HG02973 (cell line): ENCODE measurements at regions not wholly inside any gene's neighbourhood (a gene's known extent, or its start where the extent isn't known, plus 50 kb on each side); places are given as distances from the start of the nearest gene placed in this dataset.

Source experiments
- ATAC-seq: cut with Tn5 transposase; IDR thresholded peaks from one replicate; pipeline ENCODE4 v1.9.1; 2021; ENCODE audit warnings: moderate library complexity; ENCODE audit not compliant: unreplicated experiment

DNA sequence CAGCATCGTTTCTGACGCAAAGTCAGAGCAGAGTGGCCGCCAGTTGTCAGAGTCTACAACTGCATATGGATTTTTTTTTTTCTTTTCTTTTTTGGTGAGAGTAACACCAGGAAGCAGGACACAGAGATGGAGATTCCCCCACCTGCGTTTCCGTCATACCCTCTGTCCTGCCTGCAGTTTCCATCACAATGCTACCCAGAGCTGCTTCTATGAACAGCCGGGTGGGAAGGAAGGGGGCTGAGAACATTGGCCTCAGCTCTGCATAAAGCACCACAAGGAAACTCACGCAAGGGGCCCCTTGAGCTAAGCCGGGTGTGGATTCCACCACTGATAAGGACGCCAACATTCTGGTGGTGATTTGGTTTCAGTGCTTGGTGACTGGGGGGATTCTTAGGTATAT is 183.5 kb upstream of the AFDN start:
- no peak for ATAC-seq

GRCh38 chr6:167643716-167644115 is 183.0 kb upstream of the AFDN start:
- no peak for ATAC-seq

GRCh38 chr6:167644412-167645132 is 182.1 kb upstream of the AFDN start:
- no peak for ATAC-seq

- no peak for ATAC-seq
These were observed 181.3 kb upstream of the AFDN start for GRCh38 chr6:167645368-167645767.

- no peak for ATAC-seq
These were observed 179.4 kb upstream of the AFDN start for GRCh38 chr6:167647306-167647705.

- ATAC-seq: no peak
These were observed 178.8 kb upstream of the AFDN start for GRCh38 chr6:167647737-167648470.

DNA sequence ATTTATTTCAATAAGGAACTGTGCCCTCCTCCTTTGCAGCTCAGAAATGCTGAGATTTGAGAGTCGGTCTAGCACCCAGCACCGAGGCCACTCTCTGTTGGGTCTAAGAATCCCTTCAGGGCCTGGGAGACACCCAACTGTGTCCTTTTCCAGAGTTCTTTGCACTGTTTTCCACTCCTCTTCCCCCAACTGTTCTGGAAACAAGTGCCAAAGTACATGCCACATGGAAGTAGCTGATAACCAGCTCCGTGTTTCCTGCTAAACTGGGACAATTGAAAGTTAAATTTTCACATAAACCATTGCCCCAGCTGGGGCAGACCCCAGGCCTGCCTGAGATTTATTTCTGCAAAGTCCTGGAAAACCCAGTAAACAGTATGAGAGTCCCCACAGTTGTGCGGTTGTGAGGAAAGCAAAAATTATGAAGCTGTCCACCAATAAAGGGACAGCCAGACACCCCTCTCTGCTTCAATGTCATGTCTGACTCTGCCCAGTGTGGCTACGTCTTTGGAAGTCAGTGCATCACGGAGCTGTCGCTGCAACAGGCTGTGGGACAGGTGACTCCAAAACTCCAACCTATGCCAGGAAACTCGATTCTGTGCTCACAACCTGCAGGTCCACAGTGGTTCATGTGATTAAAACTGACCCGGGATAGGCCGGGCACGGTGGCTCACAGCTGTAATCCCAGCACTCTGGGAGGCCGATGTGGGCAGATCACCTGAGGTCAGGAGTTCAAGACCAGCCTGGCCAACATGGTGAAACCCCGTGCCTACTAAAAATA is 178.0 kb upstream of the AFDN start:
- no peak for ATAC-seq

GRCh38 chr6:167649476-167649875 is 177.2 kb upstream of the AFDN start:
- ATAC-seq: no peak

- ATAC-seq: no peak
These were observed 175.9 kb upstream of the AFDN start for GRCh38 chr6:167650730-167651317.

GRCh38 chr6:167651318-167652041 is 175.2 kb upstream of the AFDN start:
- no peak for ATAC-seq

DNA sequence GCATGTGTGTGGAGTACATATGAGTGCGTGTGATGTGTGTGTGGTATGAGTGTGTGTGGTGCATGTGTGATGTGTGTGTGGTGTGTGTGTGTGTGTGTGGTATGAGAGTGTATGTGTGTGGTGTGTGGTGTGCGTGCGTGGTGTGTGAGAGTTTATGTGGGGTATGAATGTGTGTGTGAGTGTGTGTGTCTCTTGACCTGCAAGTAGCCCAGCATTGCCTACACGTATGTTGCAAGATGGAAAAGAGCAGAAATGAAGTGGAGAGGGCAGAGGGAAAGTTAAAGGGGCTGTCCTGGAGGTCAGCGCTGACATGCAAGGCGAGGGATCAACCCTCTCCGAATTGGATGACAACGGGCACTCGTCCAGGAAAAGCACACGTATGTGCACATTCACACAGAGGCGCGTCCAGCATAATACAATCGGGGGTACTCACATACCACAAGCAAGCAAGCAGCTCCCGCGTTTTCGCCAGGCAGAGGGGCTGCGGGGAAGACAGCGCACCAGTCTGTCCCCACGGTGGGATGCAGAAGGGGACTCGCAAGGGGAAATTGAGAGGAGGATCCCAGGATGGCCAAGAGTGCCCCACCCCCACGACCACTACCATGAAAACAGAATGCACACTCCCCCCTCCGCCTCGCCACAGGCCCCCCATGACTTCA is 174.5 kb upstream of the AFDN start:
- ATAC-seq: no peak

- no peak for ATAC-seq
These were observed 174.0 kb upstream of the AFDN start for GRCh38 chr6:167652701-167653095.

- ATAC-seq: no peak
These were observed 173.2 kb upstream of the AFDN start for GRCh38 chr6:167653561-167653960.

DNA sequence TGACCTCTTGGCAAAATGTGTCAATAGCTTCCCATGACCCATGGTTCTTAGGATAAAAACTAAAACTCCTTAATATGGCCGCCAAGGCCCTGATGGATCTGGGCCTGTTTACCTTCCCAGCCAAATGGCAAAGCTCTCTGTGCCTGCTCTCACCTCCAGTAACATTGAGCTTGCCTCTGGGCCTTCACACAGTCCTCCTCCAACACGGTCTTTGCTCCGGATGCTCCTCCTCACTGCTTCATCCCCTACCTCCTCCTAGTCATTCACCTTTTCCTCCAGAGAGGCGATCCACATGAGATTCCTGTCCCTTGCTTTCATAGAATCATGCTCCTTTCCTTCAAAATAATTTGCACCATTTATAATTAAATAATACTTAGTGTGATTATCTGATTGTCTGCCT is 172.3 kb upstream of the AFDN start:
- ATAC-seq: no peak

DNA sequence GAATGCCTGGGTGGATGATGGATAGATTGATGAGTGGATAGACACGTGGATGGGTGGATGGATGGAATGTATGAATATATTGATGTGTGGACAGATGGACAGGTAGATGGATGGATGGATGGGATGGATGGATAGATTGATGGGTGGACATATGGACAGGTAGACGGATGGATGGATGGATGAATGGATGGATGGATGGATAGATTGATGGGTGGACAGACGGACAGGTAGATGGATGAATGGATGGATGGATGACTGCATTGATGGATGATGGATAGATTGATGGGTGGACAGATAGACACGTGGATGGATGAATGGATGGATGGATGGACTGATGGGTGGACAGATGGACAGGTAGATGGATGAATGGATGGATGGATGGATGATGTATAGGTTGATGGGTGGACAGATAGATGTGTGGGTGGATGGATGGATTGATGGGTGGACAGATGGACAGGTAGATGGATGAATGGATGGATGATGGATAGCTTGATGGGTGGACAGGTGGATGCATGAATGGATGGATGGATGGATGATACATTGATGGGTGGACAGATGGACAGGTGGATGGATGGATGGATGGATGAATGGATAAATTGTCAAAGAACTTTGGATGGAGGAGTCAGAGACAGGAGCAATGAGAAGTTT is 171.4 kb upstream of the AFDN start:
- ATAC-seq: no peak

- no peak for ATAC-seq
These were observed 168.6 kb upstream of the AFDN start for GRCh38 chr6:167658106-167658505.

- ATAC-seq: no peak
These were observed 167.7 kb upstream of the AFDN start for GRCh38 chr6:167659046-167659445.

DNA sequence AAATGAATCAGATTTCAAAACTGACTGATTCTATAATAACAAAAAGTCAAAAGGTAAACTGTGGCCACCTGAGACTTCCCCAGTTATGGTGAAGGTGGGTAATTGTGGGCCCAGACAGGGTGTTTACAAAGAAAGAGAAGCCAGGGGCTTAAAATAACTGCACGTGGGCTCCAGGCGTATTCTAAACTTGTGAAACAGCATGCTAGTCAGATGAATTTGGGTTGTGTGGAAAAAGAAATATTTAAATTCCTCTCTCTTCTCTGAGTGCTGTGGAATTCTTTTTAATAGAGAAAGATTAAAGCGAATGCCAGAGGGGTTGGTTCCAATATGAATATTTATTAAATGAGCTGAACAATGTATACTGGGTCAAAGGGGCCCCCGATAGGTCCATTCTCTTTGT is 166.3 kb upstream of the AFDN start:
- no peak for ATAC-seq

DNA sequence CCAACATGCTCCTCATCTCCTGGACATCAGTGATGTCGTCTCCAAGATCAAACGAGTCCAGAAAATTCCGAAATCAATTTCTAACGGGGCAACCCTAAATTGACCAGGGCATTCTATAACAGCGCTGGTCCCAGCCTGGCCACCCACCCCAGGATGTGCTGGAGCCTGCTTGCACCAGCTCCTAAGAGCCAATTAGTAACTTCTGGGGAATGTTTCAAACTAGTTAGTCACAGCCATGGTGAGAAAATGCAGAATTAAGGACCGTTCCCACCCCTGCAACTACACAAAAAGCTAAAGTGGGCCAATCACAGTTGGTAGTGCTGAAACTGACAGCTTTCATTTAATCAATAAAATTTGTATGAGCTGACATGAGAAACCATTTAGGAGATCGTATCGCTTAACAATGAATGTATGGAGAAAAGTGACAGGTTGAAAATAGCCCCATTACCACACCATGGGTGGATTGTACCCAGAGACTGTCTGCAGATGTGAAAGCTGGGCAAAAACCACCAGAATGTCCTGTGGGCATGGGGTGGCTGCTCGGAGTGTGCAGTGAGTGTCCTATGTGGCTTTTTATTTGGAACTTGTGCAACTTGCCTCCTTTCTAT is 165.7 kb upstream of the AFDN start:
- no peak for ATAC-seq
